ENCODE measurements at regions not wholly inside any gene's neighbourhood (a gene's known extent, or its start where the extent isn't known, plus 50 kb on each side); places are given as distances from the start of the nearest gene placed in this dataset.

GRCh38 chrX:77299549-77299948, 147.6 kb upstream of the FGF16 start:
- TF ChIP-seq YY1 (IDR thresholded peaks at IDR 0.05; ENCODE audit: insufficient read depth, insufficient read length) (no peak), ZNF274 (IDR thresholded peaks at IDR 0.05; ENCODE audit: low read depth, low read length) (no peak), SUZ12 (IDR thresholded peaks at IDR 0.05; ENCODE audit: extremely low read depth, insufficient read depth, insufficient read length) (no peak)

All from NT2/D1 (cell line).